A673 (cell line): ENCODE measurements at regions not wholly inside any gene's neighbourhood (a gene's known extent, or its start where the extent isn't known, plus 50 kb on each side); places are given as distances from the start of the nearest gene placed in this dataset.

ENCODE experiments used
- BruUV-seq: library from RNA; stranded (reverse); fragments of 400-500 nt; replicated peaks from 2 replicates; lab custom pipeline; 2021; lab: Mats Ljungman, UMichigan
- CTCF ChIA-PET: fragments of 300-600 bp; sonication (Branson Sonifier 250); formaldehyde crosslinking; loops from one replicate; lab custom pipeline; 2022; ENCODE audit warnings: antibody characterized with exemption; lab: Charles Lee
- POLR2A ChIA-PET: fragments of 300-600 bp; sonication (Branson Sonifier 250); formaldehyde crosslinking; loops from one replicate; lab custom pipeline; 2022; ENCODE audit warnings: antibody characterized with exemption; ENCODE audit not compliant: low non-redundant PET; lab: Charles Lee
- DNase-seq: peaks from one replicate; pipeline ENCODE4 v3.0.0-alpha.2; 2015; ENCODE audit warnings: low spot score
- H3K27ac ChIP-seq: fragments of 200-600 bp; sonication (generic); 2 replicates; pipeline ENCODE4 v1.5.1; 2016; ENCODE audit warnings: mixed run types, low read depth, mild to moderate bottlenecking, mixed read lengths, antibody characterized with exemption, low read length; ENCODE audit not compliant: poor library complexity, severe bottlenecking
- H3K27me3 ChIP-seq: fragments of 200-600 bp; sonication (generic); replicated peaks from 2 replicates; pipeline ENCODE4 v1.6.1; 2017; ENCODE audit warnings: mixed run types, low read depth, mild to moderate bottlenecking, mixed read lengths, antibody characterized with exemption, low read length; ENCODE audit not compliant: insufficient read depth, poor library complexity
- H3K36me3 ChIP-seq: fragments of 200-600 bp; sonication (generic); 2 replicates; pipeline ENCODE4 v1.6.1; 2016; ENCODE audit warnings: mixed run types, mild to moderate bottlenecking, mixed read lengths, antibody characterized with exemption, low read length; ENCODE audit not compliant: insufficient read depth, poor library complexity, severe bottlenecking
- H3K4me1 ChIP-seq: fragments of 200-600 bp; sonication (generic); 2 replicates; pipeline ENCODE4 v1.6.1; 2017; ENCODE audit warnings: mixed run types, mild to moderate bottlenecking, mixed read lengths, antibody characterized with exemption, low read length; ENCODE audit not compliant: insufficient read depth, poor library complexity, severe bottlenecking
- H3K4me3 ChIP-seq: fragments of 200-600 bp; sonication (generic); 2 replicates; pipeline ENCODE4 v1.5.1; 2016; ENCODE audit warnings: low read depth, mixed run types, mild to moderate bottlenecking, mixed read lengths, low read length; ENCODE audit not compliant: poor library complexity, severe bottlenecking
- H3K9me3 ChIP-seq: fragments of 200-600 bp; sonication (generic); 2 replicates; pipeline ENCODE4 v1.6.1; 2016; ENCODE audit warnings: mixed run types, low read depth, mild to moderate bottlenecking, mixed read lengths, antibody characterized with exemption, low read length; ENCODE audit not compliant: poor library complexity, severe bottlenecking
- CTCF ChIP-seq: fragments of 300-800, 200-600 bp; sonication (generic); conservative IDR thresholded peaks from 2 replicates; pipeline ENCODE4 v1.5.1; 2017; ENCODE audit warnings: low read depth, mild to moderate bottlenecking, antibody characterized with exemption, low read length, moderate library complexity, mixed read lengths
- EZH2 ChIP-seq: fragments of 200-600 bp; sonication (generic); IDR thresholded peaks from 2 replicates; pipeline ENCODE4 v1.6.1; 2017; ENCODE audit warnings: borderline replicate concordance, low read depth, mild to moderate bottlenecking, mixed read lengths, antibody characterized with exemption, low read length; ENCODE audit not compliant: poor library complexity, severe bottlenecking
- intact Hi-C: fragments of 100-400 bp; cut with micrococcal nuclease; formaldehyde crosslinking; loops from one replicate; pipeline ENCODE4 v1.10.0; 2022; ENCODE audit not compliant: unreplicated experiment

DNA sequence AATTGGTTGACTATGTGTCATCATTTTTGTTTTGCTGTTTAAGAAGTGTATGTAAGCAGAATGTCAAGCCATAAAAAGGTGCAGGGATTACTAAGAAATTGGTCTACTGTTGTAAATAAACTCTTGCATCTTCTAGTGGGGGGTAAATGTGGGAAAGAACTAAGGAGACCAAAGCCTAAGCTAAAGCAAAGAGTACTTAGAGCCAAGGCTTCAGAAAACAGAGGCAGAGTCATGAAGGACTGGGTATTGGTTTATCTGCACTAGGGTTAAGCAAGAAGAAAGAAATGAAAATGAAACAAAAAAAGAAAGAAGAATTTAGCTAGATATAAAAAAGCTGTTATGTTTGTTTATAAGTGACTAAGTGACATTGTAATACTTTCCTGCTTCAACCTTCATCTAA lies 628.1 kb downstream of the METTL15 start:
- H3K27me3 ChIP-seq: no peaks in the 10 kb centered on the region
- H3K9me3 ChIP-seq: no peaks in the 10 kb centered on the region
- TF ChIP-seq EZH2: no peak
- no peak for TF ChIP-seq CTCF
- no peak overlapping the region for H3K4me3 ChIP-seq
- H3K36me3 ChIP-seq: no peaks in the 10 kb centered on the region
- intact Hi-C loops: no loop called here
- no peak for DNase-seq
- CTCF ChIA-PET: no interaction called here
- BruUV-seq: no TSS peak
- H3K4me1 ChIP-seq: no peaks in the 10 kb centered on the region
- H3K27ac ChIP-seq: no peak overlapping the region
- POLR2A ChIA-PET: no interaction called here

- intact Hi-C loops: no loop called here
- BruUV-seq: no TSS peak
- Histone ChIP-seq H3K36me3 (no peaks in the 10 kb centered on the region), H3K4me3 (no peak overlapping the region), H3K27ac (no peak overlapping the region), H3K4me1 (peaks cover 3% of the 10 kb centered on the region), H3K27me3 (no peaks in the 10 kb centered on the region), H3K9me3 (no peaks in the 10 kb centered on the region)
- ChIA-PET CTCF (no interaction called here), POLR2A (no interaction called here)
- no peak for DNase-seq
- TF ChIP-seq CTCF (no peak), EZH2 (no peak)
Observed at GRCh38 chr11:28735511-28735910, 627.3 kb downstream of the METTL15 start.

DNA sequence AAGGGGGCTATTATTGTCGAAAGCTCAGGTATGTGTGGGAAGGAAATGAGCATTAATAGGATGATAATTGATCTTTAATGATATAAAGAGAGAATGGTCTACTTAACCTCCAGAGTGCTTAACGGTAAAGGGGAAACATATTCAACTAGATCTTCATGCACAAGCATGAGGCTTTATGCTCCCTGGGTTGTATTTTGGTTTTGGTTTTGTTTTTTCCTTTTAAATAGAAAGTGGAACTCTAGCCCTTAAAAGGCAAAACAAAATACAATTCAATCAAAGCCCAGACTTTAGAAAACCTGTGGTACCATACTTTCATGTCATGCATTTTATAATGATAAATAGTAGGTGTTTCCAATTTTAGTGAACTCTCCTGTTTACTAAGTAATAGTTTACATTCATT lies 622.7 kb downstream of the METTL15 start:
- H3K9me3 ChIP-seq: no peaks in the 10 kb centered on the region
- no TSS peak for BruUV-seq

More for the DNA sequence above, 622.7 kb downstream of the METTL15 start:
- H3K27me3 ChIP-seq: no peaks in the 10 kb centered on the region
- TF ChIP-seq EZH2: no peak
- no peak for TF ChIP-seq CTCF
- peaks cover 7% of the 10 kb centered on the region for H3K4me1 ChIP-seq
- intact Hi-C loops: no loop called here
- no peak overlapping the region for H3K27ac ChIP-seq
- no peak for DNase-seq
- H3K4me3 ChIP-seq: no peak overlapping the region
- no peaks in the 10 kb centered on the region for H3K36me3 ChIP-seq
- ChIA-PET POLR2A (no interaction called here), CTCF (no interaction called here)
